Stimulated activated memory B cell treated with anti-CD40 and anti-IgM and Interleukin-4, amounts not matched to agents 10 μg/mL and 1 μg/mL and 100 μg/mL, for 72 hours (primary cell): ENCODE measurements at regions not wholly inside any gene's neighbourhood (a gene's known extent, or its start where the extent isn't known, plus 50 kb on each side); places are given as distances from the start of the nearest gene placed in this dataset.
"Not testable (repeated sequence)": the region's sequence is repeated elsewhere in the genome, so short reads cannot be mapped to it uniquely, and the experiment has no call there.

Experiments used
- ATAC-seq: fragments of 150-1000 bp; cut with Tn5 transposase; 2 replicates; pipeline ENCODE4 v1.10.0; 2021
- H3K27ac Mint-ChIP-seq: one replicate; pipeline ENCODE4 v1.8.0; 2022; ENCODE audit warnings: mild to moderate bottlenecking, mixed read lengths
- H3K27me3 Mint-ChIP-seq: one replicate; pipeline ENCODE4 v1.8.0; 2022; ENCODE audit warnings: mixed read lengths
- H3K36me3 Mint-ChIP-seq: one replicate; pipeline ENCODE4 v1.8.0; 2022; ENCODE audit warnings: mixed read lengths
- H3K4me1 Mint-ChIP-seq: one replicate; pipeline ENCODE4 v1.8.0; 2022; ENCODE audit warnings: mixed read lengths
- H3K4me3 Mint-ChIP-seq: one replicate; pipeline ENCODE4 v1.8.0; 2022; ENCODE audit warnings: mild to moderate bottlenecking, moderate library complexity, mixed read lengths
- H3K9me3 Mint-ChIP-seq: one replicate; pipeline ENCODE4 v1.8.0; 2022; ENCODE audit warnings: mixed read lengths

DNA sequence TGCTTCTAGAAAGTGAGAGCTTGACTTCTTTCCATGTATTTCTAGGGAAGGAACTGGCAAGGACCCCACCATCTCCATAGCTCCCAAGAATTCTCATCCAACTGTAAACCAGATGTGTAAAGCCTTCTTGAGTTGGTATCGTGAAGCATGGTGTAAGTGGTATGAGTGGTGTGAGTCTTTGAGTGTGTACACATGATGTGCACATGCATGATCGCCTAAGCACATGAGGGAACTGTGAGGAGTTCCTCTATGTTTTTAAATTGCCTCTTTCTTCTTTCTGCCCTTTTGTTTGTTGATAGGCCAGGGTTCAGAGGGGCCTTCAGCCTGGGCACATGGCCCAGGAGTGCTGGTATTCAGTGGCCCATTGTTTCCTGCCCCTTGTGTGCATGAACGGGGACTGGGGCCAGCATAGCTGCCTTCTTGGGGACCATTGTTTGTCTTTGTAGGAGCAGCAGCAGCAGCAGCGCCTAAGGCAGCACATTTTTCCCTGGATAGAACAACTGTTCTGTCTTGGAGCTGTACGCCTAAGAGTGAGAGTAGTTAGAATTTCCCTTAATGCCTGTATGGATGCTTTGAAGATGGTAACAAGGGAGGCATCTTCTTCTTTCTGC lies 95.9 kb downstream of the SRGAP2 start:
- not testable (repeated sequence) for H3K4me1 Mint-ChIP-seq, H3K27me3 Mint-ChIP-seq, H3K9me3 Mint-ChIP-seq, H3K4me3 Mint-ChIP-seq, H3K36me3 Mint-ChIP-seq, H3K27ac Mint-ChIP-seq, ATAC-seq

DNA sequence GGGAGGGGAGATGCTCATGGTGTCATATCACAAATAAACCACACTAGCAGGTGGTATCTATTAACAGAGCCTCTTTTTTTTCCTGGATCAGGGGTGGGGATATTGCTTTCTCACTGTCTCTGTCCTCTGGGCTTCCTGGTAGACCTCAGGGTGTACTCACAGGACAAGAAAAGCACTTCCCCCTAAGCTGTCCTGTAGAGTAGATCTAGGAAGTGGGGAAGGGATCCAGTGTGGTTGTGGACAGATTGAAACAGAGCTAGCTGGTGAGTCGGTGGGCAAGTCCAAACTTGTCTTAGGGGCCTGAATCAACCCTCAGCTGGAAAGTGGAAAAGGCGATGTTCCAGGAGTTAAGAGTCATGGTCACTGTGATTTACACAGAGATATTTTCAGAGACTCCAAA lies 96.6 kb downstream of the SRGAP2 start:
- H3K4me3 Mint-ChIP-seq, H3K9me3 Mint-ChIP-seq, H3K27ac Mint-ChIP-seq, H3K36me3 Mint-ChIP-seq, H3K27me3 Mint-ChIP-seq, H3K4me1 Mint-ChIP-seq, ATAC-seq: not testable (repeated sequence)

DNA sequence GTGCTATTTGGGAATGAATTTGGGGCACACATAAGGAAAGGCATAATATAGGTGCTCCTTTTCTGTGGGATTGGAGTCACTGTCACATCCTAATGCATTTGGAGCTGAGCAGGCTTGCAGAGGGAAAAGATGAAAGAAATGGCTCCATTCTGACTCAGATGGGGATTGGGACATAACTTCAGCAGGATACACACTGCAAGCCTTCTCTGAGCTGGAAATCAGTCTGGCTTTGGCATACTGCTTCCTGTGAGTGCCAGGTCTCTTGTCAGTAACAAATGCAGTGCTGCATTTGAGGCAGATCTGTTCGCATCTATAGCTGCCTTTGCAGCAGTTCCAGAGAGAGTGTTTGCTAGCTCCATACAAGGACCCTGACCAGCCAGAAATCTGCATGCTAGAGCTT lies 98.7 kb downstream of the SRGAP2 start:
- not testable (repeated sequence) for H3K4me1 Mint-ChIP-seq, ATAC-seq, H3K4me3 Mint-ChIP-seq, H3K9me3 Mint-ChIP-seq, H3K36me3 Mint-ChIP-seq, H3K27ac Mint-ChIP-seq, H3K27me3 Mint-ChIP-seq

DNA sequence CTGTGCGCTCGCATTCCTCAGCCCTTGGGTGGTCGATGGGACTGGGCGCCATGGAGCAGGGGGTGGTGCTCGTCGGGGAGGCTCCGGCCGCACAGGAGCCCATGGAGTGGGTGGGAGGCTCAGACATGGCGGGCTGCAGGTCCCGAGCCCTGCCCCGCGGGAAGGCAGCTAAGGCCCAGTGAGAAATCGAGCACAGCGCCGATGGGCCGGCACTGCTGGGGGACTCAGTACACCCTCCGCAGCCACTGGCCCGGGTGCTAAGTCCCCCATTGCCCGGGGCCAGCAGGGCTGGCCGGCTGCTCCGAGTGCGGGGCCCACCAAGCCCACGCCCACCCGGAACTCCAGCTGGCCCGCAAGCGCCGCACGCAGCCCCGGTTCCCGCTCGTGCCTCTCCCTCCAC lies 104.1 kb downstream of the SRGAP2 start:
- not testable (repeated sequence) for H3K4me3 Mint-ChIP-seq, H3K9me3 Mint-ChIP-seq, H3K36me3 Mint-ChIP-seq, H3K27ac Mint-ChIP-seq, H3K4me1 Mint-ChIP-seq, ATAC-seq, H3K27me3 Mint-ChIP-seq

DNA sequence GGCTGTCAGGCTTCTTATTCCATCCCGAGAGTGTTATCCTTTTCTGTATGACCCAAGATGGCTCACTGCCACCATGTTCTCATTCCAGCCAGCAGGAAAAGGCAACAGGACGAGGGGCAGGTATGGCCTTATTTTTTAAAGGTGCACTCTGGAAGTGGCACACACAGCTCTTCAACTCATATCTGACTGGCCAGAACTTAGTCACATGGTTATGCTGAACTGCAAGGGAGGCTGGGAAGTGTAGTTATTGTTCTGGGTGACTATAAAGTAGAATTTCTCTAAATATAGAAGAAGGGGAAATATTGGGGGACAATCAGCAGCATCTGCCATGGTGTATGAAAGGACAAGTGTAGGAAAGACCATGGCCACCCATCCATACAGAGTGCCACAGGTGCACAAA lies 107.6 kb downstream of the SRGAP2 start:
- not testable (repeated sequence) for H3K9me3 Mint-ChIP-seq, H3K27me3 Mint-ChIP-seq, H3K4me1 Mint-ChIP-seq, H3K4me3 Mint-ChIP-seq, H3K36me3 Mint-ChIP-seq, H3K27ac Mint-ChIP-seq, ATAC-seq

DNA sequence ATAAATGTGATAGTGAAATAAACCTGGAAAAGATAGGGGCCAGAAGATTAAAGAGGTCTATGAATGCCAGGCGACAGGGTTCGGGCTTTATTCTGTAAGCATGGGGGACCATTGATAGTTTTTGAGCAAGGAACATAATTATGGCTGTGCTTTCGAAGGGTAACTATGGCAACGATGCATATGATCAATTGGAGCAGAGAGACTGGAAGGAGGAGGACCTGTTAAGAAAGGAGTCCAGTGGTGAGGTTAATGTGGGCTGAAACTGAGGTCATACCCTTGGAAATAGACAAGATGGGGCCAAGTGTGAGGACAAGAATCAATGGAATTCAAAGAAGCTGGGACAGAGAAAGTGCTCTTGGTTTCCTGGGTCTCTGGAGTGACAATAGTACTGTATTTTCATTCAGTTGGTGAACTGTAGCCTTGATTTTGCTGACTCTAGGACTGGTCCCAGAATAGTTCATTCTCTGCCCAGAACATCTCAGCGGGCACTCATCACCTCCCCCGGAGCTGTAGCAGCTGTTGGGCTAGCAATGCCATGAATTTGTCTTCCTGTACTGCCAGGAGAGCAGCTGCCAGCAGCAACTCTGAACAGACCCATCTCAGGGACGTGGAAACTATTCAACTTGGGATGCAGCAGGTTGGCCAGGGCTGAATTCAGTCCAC lies 108.4 kb downstream of the SRGAP2 start:
- not testable (repeated sequence) for H3K4me3 Mint-ChIP-seq, ATAC-seq, H3K27me3 Mint-ChIP-seq, H3K9me3 Mint-ChIP-seq, H3K27ac Mint-ChIP-seq, H3K4me1 Mint-ChIP-seq, H3K36me3 Mint-ChIP-seq

DNA sequence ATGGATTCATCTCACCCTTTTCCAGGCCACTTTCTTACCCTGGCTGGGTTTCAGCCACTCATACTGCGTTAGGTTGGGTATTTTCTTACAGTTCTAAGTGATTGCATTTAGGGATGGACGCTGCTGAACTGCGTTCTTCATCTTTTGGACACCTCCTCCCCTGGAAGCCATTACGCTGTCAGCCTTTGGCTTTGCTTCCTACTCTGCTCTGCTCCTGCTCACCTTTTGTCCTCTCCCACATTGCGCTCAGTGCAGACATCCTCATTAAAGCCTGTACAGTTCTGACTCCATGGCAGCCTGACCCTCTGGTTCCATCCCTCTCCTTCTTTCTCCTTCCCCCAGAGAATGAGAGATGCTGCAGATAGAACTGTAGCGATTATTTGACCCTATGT lies 108.9 kb downstream of the SRGAP2 start:
- not testable (repeated sequence) for H3K9me3 Mint-ChIP-seq, H3K4me3 Mint-ChIP-seq, ATAC-seq, H3K36me3 Mint-ChIP-seq, H3K4me1 Mint-ChIP-seq, H3K27me3 Mint-ChIP-seq, H3K27ac Mint-ChIP-seq

DNA sequence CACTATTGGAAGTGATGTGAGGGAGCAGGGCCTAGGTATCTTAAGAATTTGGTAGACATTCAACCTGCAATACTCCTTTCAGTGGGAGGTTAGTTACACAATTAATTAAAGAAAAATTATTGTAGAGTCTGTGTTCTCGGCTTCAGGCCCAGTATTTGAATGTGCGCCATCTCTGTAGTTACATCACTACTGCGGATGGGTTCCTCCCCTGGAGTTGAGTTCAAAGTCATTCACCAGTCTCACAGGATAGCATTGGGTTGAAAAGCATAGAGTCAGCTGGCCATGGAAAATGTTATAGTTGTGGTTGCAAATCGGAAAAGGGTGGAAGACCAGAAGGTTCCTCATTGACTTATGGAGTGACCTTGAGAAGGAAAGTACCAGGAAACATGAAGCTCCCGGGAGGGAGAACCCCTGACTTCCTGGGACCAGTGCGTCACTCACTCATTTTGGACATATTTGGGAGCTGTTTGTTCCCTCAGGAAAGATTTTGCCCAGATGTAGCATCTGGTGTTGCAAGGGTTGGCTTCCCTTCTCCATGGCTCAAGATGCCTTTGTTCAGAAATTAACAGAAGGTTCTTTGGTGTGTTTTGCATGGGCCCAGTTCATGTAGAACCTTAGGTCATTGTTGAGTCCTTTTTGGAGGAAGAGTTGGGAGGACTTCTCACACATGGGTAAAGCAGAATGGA lies 111.8 kb downstream of the SRGAP2 start:
- not testable (repeated sequence) for H3K27ac Mint-ChIP-seq, H3K4me3 Mint-ChIP-seq, ATAC-seq, H3K36me3 Mint-ChIP-seq, H3K27me3 Mint-ChIP-seq, H3K4me1 Mint-ChIP-seq, H3K9me3 Mint-ChIP-seq

DNA sequence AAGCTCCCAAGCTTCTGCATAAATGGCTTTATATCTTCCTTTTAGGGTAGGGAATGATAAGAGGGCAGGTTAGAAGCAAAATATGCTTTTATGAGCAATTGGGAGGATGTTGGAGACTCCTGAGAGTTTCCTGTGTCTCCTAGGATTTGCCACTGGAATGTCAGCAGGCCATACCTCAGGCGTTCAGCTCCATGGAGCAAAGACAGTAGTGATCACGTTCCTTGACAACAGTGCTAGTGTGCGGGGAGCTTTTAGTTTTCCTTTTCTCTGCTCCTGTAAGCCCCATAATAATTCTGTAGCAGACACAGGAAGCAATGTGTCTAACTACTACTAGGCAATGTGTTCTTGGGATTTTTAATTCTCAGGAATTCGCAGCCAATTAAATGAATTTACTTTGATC lies 113.6 kb downstream of the SRGAP2 start:
- not testable (repeated sequence) for H3K27ac Mint-ChIP-seq, H3K36me3 Mint-ChIP-seq, H3K4me1 Mint-ChIP-seq, H3K27me3 Mint-ChIP-seq, ATAC-seq, H3K9me3 Mint-ChIP-seq, H3K4me3 Mint-ChIP-seq

DNA sequence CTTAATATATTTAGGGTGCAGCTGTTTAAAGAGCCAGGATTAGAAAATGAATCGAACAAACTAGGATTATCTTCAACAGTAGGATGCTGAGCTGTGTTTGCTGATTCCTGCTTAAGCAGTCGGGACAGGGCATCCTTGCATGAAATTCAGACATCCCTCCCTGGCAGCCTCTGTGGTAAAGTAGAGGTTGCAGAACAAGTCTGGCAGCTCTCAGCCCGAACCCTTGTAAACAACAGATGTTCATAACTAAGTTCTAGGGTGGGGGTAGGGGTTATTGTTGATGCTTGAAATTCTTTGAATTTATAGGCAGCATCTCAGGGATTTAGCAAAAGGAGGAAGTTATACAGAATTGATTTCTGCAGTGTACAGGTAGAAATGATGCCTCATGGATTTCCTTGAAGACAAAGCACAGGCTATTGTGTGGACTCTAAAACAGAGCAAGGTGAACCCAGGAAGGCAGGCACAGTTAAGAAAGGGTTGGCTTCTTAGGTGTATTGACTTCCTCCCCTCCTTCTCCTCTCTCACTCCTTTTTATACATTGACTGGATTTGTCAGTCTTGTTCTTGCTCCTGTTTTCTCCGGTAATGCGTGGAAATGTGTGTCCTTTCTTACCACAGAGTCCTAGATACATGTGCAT lies 114.7 kb downstream of the SRGAP2 start:
- ATAC-seq, result peak; percentile 34
- H3K4me3 Mint-ChIP-seq, H3K9me3 Mint-ChIP-seq, H3K36me3 Mint-ChIP-seq, H3K4me1 Mint-ChIP-seq, H3K27me3 Mint-ChIP-seq, H3K27ac Mint-ChIP-seq: not testable (repeated sequence)

DNA sequence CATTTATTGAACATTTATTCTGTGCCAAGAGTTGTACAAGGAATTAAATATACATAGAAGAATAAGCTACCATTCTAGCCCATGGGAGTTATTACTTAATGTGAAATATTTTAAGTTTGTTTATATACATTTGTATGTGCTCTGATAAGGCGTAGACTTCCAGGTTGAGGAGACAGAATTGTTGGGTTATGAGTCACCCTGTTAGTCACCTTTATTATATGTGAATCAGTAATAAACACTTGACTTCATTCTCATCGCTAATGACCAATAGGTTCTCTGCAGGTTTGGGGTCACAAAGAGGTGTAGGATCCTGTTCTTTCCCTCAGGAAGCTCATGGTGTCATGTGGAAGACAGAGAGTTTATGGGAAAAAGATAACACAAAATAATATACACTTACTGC lies 116.9 kb downstream of the SRGAP2 start:
- not testable (repeated sequence) for H3K27ac Mint-ChIP-seq, H3K36me3 Mint-ChIP-seq, H3K9me3 Mint-ChIP-seq, H3K4me3 Mint-ChIP-seq, H3K27me3 Mint-ChIP-seq, H3K4me1 Mint-ChIP-seq, ATAC-seq

DNA sequence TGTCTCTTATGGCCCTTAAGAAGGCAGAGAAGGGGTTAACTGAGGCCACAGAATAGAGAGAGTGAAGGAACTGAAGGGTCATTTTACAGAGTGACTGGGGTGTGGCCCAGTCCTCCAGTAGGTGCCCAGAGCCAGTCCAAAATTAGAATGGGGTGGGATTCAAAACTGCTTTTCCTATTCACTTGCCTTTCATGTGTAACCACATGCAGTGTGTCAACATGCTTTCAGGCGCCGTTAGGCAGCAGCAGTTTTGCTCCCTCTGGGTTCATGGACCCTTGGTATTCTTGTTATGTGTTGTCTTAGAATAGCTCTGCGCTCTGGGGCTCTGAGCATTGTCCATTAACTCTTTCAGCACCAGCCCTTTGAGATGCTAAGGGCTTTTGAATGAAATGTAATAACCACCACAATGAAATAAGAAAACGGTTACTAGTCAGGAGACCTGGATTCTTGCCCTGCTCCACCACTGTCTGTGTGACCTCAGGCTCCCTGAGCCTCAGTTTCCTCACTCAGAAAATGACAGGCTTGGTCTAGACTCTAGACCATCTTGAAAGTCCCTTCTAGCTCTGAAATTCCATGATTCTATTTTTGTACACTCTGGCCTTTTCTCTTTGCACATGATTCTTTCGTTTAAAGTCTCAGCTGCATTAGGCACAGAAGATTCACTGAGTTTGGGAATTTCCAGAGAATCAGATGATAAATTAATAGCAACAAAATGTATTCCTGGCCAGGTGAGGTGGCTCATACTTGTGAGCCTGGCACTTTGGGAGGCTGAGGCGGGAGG lies 123.0 kb downstream of the SRGAP2 start:
- not testable (repeated sequence) for H3K4me1 Mint-ChIP-seq, H3K27ac Mint-ChIP-seq, H3K9me3 Mint-ChIP-seq, H3K27me3 Mint-ChIP-seq, H3K4me3 Mint-ChIP-seq, H3K36me3 Mint-ChIP-seq
- ATAC-seq, result peak; percentile 76

DNA sequence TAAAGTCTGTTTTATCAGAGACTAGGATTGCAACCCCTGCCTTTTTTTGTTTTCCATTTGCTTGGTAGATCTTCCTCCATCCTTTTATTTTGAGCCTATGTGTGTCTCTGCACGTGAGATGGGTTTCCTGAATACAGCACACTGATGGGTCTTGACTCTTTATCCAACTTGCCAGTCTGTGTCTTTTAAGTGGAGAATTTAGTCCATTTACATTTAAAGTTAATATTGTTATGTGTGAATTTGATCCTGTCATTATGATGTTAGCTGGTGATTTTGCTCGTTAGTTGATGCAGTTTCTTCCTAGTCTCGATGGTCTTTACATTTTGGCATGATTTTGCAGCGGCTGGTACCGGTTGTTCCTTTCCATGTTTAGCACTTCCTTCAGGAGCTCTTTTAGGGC lies 128.3 kb downstream of the SRGAP2 start:
- H3K36me3 Mint-ChIP-seq, H3K27ac Mint-ChIP-seq, H3K4me1 Mint-ChIP-seq, ATAC-seq, H3K9me3 Mint-ChIP-seq, H3K27me3 Mint-ChIP-seq, H3K4me3 Mint-ChIP-seq: not testable (repeated sequence)

DNA sequence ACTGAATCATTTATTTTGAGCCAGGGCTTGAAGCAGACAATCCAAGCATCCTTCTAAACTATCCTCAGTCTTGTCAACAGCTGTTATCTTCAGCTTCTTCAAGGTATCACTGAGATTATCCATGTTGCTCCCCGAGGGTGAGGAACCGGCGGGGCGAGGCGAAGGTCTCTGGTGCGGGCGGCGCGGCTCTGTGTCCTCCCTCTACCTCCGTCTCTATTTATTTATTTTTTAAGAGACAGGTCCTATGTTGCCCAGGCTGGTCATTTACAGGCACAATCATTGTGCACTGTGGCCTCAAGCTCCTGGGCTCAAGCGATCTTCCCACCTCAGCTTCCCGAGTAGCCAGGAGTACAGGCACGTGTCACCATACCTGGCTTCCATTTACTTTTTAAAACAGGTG lies 130.0 kb downstream of the SRGAP2 start:
- H3K4me3 Mint-ChIP-seq, H3K4me1 Mint-ChIP-seq, H3K27ac Mint-ChIP-seq, H3K27me3 Mint-ChIP-seq, ATAC-seq, H3K36me3 Mint-ChIP-seq, H3K9me3 Mint-ChIP-seq: not testable (repeated sequence)

DNA sequence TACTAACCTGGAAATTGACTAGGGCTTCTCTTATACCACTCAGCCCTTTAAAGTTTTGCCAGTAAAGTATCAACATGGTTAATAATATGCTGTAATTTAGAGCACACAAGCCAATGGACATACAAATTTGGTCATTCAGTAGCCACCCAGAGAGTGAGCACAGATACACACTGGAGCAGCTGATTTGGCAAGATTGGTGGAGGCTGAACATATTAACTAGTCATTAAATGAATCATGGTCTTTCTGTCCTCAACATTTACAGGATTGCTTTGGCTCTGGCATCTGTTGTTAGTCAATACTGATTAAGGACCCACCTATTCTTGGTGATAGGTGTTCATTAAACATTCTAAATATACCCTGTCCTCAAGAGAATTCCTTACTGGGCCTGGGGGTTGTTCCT lies 130.6 kb downstream of the SRGAP2 start:
- not testable (repeated sequence) for H3K4me3 Mint-ChIP-seq, H3K9me3 Mint-ChIP-seq, H3K4me1 Mint-ChIP-seq, H3K36me3 Mint-ChIP-seq, ATAC-seq, H3K27ac Mint-ChIP-seq, H3K27me3 Mint-ChIP-seq
